ENCODE measurements at regions not wholly inside any gene's neighbourhood (a gene's known extent, or its start where the extent isn't known, plus 50 kb on each side); places are given as distances from the start of the nearest gene placed in this dataset.

DNA sequence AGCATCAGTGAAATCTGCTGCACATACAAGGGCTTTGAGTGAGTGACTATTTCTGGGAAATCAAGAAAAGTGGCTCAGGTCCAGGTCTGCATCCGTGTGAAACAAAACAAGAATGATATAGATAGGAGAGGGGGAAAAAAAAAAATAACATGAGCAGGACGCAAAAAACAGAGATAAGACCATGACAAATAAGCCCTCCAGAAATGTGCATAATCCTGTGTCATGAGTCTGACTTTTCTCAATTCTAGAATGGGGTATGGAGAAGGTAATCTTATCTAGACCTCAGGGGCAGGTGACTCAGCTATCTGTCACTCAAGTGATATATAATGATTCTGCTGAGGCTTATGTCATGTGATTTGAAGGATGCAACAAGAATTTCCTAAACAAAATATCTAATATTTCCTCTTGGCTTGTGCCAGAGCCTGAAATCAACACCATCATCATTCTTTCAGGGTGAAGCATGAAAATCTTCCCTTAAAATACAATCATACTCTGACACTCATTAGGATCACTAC, 250.0 kb downstream of the PHLDA1 start:
- FAIRE-seq (no peak), DNase-seq (ENCODE audit: insufficient read length) (no peak)
- TF ChIP-seq TAF1 (IDR thresholded peaks at IDR 0.05; ENCODE audit: borderline replicate concordance, low read depth, low read length) (no peak), POLR2A (IDR thresholded peaks at IDR 0.05; ENCODE audit: low read depth, low read length) (no peak), POLR2AphosphoS5 (IDR thresholded peaks at IDR 0.05; ENCODE audit: low read depth, low read length) (no peak)

DNA sequence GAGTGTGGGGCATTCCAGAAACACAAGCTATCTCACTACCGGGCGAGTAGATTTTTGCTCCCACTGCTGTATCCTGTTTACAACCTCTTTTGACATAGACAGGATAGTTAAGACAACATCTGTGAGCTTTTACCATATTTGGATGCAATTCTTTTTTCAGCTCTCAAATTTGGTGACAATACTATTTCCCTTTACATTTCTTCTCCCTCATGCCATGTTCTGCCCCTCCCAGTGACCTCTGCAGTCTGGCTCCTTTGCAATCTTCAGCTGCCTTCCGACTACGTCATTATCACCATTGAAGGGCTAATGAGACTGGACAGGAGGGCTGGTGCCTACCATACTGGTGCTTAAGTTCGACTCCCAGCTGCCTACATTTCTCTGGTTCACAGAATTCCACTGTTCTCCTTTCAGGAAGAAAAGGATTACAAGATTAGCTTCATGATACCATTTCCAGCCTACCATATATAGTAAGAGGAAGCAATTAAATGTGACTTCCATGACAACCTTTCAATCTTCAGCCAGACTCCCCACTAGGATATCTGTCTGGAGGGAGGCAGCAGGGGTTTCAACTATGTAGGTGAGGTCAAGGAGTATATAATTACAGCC, 251.6 kb downstream of the PHLDA1 start:
- no peak for DNase-seq (ENCODE audit: insufficient read length)

DNA sequence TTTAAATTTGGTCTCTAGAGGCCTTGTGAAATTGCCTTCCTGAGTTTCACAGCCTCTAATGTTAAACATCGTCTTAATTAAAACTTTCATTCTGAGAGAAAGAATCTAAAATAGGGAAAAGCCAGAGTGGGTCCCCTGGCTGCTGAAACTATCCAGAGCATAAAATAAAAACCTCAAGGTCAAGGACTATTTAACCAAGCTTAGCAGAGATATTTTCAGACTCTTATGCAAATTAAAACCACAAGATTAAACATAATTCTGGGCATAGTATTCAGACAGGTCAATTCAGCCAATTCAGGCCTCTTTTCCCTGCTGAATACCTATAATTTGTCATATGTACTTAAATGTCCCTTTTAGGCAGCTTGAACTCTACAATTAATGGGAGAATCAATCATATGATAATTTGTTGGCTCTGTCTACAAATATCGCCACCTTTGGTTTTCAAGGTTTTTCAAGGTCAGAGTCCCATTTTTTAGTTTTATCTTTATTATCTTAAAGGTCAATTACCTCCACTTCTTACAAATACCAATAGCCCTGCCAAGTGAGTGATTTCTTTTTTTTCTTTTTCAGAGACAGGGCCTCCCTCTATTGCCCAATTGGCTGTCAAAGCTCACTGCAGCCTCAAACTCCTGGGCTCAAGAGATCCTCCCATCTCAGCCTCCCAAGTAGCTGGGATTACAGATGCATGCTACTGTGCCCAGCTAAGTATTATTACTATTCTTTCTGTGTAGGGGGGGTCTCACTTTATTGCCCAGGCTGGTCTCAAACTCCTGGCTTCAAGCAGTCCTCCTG, 257.1 kb downstream of the PHLDA1 start:
- no peak for TF ChIP-seq TAF1 (IDR thresholded peaks at IDR 0.05; ENCODE audit: borderline replicate concordance, low read depth, low read length)
- no peak for DNase-seq (ENCODE audit: insufficient read length)
- no peak for FAIRE-seq

More for the DNA sequence above, 251.6 kb downstream of the PHLDA1 start:
- no peak for TF ChIP-seq POLR2A (IDR thresholded peaks at IDR 0.05; ENCODE audit: low read depth, low read length)
- TF ChIP-seq TAF1 (IDR thresholded peaks at IDR 0.05; ENCODE audit: borderline replicate concordance, low read depth, low read length): no peak
- no peak for FAIRE-seq

DNA sequence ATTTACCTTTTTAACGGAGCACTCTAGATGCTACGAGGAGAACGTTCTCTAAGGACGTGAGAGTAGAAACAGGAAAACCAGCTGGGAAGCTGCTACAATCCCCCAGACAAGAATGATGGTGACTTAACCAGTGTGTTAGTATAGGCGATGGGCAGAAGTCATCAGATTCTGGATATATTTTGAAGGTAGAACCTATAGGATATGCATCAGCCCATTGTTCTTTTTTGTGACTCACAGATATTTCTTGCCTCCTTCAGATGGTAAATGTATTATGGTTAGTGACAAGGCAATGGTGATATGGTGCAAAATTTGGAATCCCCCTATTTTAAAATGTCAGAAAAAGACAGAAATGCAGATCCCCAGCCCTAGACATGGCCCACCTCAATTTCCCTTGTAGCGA, 258.2 kb downstream of the PHLDA1 start:
- no peak for DNase-seq (ENCODE audit: insufficient read length)
- no peak for FAIRE-seq
- no peak for TF ChIP-seq POLR2AphosphoS5 (IDR thresholded peaks at IDR 0.05; ENCODE audit: low read depth, low read length)
- TF ChIP-seq POLR2A (IDR thresholded peaks at IDR 0.05; ENCODE audit: low read depth, low read length): no peak
- no peak for TF ChIP-seq TAF1 (IDR thresholded peaks at IDR 0.05; ENCODE audit: borderline replicate concordance, low read depth, low read length)

DNA sequence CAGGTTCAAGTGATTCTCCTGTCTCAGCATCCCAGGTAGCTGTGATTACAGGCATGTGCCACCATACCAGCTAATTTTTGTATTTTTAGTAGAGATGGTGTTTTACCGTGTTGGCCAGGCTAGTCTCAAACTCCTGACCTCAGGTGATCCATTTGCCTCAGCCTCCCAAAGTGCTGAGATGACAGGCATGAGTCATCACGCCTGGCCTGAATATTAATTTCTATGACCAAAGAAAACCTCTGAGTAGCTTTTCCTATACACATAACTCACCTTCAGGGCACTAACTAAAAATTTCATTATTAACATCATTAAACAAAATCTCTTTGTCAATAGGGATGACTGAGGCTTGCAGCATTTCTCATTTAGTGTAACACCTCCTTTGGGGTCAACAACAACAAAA, 259.6 kb upstream of the KRR1 start:
- DNase-seq (ENCODE audit: insufficient read length): no peak
- FAIRE-seq: no peak
- TF ChIP-seq POLR2A (IDR thresholded peaks at IDR 0.05; ENCODE audit: low read depth, low read length): no peak
- TF ChIP-seq TAF1 (IDR thresholded peaks at IDR 0.05; ENCODE audit: borderline replicate concordance, low read depth, low read length): no peak
- TF ChIP-seq POLR2AphosphoS5 (IDR thresholded peaks at IDR 0.05; ENCODE audit: low read depth, low read length): no peak

DNA sequence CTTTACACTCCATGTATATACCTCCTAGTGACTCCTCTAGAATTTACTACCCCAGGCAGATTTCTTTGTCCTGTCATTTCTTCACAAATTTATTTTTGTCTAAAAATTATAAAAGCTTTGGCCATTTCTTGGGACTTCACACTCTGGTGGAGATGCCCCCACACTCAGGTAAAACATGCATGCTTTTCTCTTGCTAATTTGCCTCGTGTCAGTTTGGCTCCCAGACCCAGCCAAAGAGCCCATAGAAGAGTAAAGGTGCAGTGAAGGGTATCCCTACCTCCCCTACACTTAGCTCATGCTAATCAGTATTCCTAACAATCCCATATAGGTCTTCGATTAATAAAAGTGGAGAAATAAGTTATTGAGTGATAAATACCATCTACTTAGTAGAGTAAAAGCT, 256.5 kb upstream of the KRR1 start:
- TF ChIP-seq POLR2A (IDR thresholded peaks at IDR 0.05; ENCODE audit: low read depth, low read length): no peak
- TF ChIP-seq POLR2AphosphoS5 (IDR thresholded peaks at IDR 0.05; ENCODE audit: low read depth, low read length): no peak
- TF ChIP-seq TAF1 (IDR thresholded peaks at IDR 0.05; ENCODE audit: borderline replicate concordance, low read depth, low read length): no peak
- FAIRE-seq (no peak), DNase-seq (ENCODE audit: insufficient read length) (no peak)

DNA sequence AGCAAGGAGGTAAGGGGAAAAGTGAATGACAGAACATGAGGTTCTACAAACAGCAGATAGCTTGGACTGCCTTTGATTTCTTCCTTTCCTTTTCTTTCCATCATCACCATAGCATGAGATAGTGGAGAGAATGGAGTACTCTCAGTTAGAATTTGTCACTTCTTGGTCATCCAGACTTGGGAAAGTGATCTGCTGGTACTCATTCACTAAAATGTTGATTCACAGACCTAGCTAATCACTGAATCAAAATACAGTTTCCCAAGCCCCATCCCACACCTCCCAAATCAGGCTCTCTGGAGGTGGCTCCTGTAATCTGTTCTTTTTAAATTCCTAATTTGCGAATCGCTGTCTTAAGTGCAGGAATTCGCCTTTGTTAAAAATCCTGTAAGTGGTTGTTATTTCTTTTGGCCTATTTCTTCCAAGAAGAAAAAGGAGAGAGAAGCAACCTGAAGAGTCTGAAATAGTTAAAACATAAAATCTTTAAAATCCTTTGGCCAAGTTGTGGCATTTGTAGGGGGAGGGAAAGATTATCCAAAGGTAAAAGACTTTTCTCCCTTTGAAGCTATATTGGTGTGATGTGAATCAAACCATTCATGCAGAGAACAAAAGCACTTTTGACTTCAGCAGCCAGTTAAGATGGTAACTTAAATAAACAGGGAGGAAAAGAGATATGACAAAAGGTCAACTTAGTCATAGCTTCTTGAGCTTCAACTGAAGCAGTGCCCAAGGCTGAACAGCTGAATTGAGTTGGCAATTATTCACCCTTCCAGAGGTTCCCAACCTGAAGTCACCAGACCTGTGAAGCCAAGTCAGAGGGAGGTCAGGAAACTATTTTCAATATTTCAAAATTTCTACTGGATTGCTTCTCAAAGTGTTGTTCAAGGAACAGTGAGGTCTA, 255.1 kb upstream of the KRR1 start:
- no peak for FAIRE-seq
- no peak for DNase-seq (ENCODE audit: insufficient read length)
- TF ChIP-seq POLR2AphosphoS5 (IDR thresholded peaks at IDR 0.05; ENCODE audit: low read depth, low read length): no peak
- TF ChIP-seq POLR2A (IDR thresholded peaks at IDR 0.05; ENCODE audit: low read depth, low read length): no peak
- TF ChIP-seq TAF1 (IDR thresholded peaks at IDR 0.05; ENCODE audit: borderline replicate concordance, low read depth, low read length): no peak

DNA sequence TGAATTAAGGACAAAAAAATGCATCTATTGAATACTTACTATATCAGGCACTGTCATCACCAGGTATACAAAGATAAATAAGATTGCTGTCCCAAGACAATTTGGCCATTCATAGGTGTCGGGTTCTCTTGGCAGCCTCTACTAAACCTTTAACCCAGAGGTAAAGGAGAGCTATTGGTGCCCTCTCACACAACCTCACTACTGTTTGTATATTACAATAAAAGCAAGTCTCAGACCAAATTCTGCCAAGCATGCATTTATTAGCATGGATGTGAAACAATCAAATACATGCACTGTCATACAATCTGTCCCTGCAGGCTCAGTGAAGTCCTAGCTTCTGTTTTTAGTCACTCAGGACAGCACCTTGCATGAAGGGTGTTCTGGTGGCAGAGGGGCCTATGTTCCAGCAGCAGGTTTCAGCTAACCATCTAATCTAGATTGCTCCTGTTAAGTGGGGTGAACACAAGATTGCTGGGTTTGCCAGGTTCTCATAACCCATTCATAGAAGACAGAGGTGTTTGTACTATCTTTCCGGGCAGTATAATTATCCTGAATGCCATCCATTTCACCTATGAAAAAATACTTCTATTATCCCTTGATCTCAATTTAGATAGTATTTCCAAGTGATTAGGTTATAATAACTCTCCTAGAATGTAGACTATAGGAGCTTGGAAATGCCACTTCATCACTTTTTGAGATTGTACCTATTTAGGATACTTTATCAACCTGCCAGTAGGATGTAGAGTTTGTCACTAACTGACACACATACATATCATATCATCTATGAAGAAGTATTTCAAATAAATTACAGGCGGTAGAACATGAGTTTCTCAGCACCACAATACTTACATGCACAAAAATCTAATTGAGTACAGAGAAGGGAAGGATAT, 254.0 kb upstream of the KRR1 start:
- DNase-seq (ENCODE audit: insufficient read length): no peak
- no peak for FAIRE-seq
- TF ChIP-seq POLR2A (IDR thresholded peaks at IDR 0.05; ENCODE audit: low read depth, low read length) (no peak), POLR2AphosphoS5 (IDR thresholded peaks at IDR 0.05; ENCODE audit: low read depth, low read length) (no peak), TAF1 (IDR thresholded peaks at IDR 0.05; ENCODE audit: borderline replicate concordance, low read depth, low read length) (no peak)

DNA sequence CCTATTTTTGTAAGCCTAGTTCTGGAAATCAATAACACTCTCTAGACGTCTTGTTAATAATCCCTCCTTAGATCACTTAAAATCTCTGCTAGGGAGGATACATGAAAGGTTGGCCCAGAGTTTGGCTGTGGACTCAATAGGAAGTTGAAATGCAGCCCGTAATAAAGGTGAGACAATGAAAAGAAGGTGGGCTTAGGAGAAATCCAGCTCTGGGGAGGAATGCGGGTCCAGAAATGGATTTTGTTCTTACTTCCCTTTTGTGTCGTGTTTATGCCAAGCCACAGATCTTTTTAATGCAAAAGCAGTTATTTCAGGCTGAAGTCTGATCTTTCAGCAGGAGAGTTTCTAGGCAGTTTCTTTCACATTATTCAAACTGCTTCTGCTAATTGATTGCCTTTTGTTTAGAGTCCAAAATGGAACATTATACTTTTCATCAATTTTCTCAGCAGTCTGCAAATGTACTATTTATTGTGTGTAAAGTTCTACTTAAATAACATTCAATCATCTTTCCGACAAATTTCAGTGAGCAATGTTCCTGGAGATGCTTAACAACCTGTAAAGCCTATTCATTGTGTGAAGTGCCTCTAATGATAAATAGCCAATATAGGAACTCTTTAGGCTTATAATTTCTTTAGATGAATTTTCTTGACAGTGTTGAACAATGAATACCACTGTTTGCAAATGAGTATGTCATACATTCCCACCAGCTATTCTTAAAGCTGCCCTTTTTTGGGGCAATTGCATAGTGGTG, 252.9 kb upstream of the KRR1 start:
- FAIRE-seq: no peak
- TF ChIP-seq TAF1 (IDR thresholded peaks at IDR 0.05; ENCODE audit: borderline replicate concordance, low read depth, low read length): no peak
- no peak for TF ChIP-seq POLR2AphosphoS5 (IDR thresholded peaks at IDR 0.05; ENCODE audit: low read depth, low read length)
- no peak for TF ChIP-seq POLR2A (IDR thresholded peaks at IDR 0.05; ENCODE audit: low read depth, low read length)
- DNase-seq (ENCODE audit: insufficient read length): no peak

All from GM12892 (cell line).